GM18861 (cell line): ENCODE measurements at regions not wholly inside any gene's neighbourhood (a gene's known extent, or its start where the extent isn't known, plus 50 kb on each side); places are given as distances from the start of the nearest gene placed in this dataset.

Experiments used
- ATAC-seq: cut with Tn5 transposase; IDR thresholded peaks from one replicate; pipeline ENCODE4 v1.9.1; 2021; ENCODE audit not compliant: unreplicated experiment

DNA sequence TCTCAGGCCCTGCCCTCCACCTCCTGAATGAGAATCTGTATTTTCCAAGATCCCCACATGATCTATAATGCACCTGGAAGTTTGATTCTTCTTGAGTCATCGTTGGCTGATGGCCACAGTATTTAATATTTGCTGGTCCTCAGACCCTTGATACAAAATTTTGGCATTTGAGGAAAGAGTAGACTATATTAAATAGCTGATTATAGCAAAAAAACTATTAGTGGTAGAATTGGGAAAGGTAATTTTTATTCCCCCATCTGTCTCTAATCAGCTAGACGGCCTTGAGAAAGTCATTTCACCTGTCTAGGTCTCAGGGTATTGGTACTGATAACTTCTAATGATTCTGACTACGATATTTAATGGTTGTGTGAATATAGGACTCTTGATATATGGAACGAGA, 176.8 kb downstream of the BMP2 start:
- ATAC-seq = no peak

DNA sequence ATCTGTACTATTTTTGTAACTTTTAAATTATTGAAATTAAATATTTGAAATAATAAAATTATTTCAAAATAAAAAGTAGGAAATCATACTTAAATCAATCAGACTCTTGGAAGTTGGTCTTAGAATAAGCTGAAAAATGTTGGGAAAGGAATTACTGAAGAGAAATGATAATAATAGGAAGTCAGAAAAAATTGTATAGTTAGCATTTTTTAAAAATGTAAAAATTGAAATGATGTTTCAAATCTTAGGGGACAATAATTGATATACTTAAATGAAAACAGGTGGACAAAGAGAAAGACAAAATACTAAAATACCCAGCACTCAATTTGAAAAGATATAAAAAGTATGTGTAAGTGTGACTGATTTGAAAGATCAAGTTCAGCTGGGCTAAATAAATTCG, 186.1 kb downstream of the BMP2 start:
- no peak for ATAC-seq

DNA sequence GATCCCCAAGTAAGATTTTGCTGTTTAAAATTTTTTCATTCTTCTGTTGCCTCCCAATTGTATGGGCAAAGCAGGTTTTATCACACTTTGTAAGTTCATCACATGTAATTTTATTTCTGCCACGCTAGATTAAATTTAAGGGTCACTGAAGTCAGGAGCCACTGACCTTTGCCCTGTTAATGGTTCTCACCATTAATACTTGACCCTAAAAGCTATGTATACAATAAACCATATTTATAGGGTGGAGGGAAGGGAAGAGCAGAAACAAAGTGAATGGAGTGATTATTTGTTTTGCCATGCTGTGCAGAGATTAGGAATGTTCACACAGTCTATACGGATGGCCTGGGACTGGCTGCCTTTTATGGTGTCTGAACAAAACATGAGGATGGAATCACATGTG, 186.7 kb downstream of the BMP2 start:
- ATAC-seq = no peak

DNA sequence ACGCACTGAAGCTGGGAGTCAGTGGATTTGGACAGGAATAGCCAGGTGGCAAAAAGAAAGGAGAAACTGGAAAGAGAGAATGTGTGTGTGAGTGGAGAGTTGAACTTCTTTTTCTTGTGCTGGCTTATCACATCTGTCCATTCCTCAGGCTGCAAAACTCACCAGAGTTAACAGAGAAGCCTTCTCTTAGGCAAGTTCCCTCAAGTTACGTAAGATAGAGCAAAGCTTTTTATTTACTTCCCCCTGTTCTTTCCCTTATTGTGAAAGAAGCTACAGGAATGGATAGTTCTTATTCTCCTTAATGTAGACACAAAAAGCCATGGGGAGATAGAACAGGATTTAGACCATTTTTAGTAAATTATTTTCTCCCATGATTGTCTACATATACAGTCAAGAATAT, 188.6 kb downstream of the BMP2 start:
- ATAC-seq = no peak

DNA sequence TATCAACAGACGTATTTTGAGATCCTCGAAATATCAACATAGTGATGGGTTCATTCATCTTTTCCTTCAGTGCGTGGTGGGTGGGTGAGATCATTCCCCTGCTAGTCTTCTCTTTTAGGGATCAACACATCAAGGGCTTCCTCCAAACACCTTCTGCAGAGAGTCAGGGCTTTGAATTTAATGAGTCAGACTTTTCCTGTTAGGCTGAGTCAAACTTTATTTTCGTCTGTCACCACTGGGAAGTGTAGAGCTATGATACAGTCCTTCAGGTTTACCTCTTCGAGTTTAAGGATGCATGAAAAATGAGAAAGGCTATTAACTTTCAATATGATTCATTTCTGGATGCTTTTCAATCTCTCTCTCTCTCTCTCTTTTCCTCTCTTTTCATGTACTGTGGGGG, 189.1 kb downstream of the BMP2 start:
- no peak for ATAC-seq

DNA sequence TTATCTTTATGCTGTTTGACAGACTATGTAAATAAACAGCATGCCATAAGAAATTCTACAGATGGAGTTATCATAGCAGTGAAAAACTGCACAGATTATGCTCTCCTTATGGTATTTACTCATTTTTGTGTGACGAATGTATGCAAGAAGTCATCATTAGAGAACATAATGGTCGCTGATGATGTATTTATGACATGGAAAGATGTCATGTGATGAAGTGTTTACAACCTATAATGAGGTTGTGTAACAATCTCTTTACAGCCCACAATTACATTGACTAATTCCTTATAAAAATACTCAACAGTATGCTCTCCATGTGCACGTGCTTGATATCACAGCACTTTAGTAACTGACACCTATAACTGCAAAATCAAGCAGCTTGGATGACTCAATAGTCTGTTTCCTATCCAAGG, 192.4 kb downstream of the BMP2 start:
- ATAC-seq = no peak

DNA sequence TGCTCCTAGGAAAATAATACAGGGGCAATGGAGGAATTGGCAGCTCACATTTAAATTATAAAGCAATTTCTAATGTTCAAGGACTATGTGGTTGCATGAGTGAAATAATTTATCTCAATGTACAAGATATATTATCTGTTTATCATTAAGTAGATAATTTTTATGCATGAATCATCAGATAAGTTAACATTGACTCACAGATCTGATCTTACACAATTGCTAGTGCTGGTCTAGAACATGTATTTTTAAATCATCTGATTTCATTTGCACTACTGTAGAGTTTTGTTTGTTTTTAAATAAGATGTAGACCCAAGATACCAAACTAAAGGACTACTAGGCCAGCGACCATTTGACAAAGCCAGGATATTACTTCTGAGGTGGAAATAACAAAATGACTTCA, 199.2 kb downstream of the BMP2 start:
- no peak for ATAC-seq

DNA sequence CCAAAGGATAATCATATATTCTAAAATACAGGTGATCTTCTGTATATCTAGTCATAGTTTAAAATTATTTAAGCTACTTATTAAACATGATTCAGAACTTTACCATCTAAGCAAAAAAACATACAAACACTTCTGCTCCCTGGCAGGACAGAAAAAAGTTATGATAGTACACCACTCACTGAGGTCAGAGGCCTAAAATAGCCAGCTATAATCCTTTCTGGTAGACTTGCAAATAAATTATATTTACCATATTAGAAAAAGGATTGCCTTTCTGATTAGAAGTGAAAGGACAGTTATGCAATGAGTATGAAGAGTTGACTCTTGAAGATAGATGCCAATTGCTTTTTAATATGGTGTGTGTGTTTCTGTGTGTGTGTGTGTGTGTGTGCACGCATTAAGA, 207.4 kb downstream of the BMP2 start:
- no peak for ATAC-seq

DNA sequence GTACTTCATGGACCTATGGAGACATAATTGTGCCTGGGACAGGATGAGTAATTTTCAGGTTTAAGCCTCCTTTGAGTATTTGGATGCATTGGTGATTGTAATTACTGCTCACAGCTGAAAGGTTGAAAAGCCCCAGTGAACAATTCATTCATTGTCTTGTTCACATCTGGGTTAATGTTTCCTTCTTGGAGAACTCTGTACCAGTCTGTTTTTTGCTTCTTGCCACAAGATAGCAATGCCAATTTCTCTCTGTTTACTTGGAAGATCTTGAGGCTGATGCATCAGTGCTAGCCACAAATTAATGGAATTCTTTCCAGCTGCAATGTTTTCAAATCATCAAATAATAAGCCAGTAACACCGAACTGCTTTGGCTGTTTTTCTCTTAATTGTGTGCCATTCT, 207.8 kb downstream of the BMP2 start:
- no peak for ATAC-seq

DNA sequence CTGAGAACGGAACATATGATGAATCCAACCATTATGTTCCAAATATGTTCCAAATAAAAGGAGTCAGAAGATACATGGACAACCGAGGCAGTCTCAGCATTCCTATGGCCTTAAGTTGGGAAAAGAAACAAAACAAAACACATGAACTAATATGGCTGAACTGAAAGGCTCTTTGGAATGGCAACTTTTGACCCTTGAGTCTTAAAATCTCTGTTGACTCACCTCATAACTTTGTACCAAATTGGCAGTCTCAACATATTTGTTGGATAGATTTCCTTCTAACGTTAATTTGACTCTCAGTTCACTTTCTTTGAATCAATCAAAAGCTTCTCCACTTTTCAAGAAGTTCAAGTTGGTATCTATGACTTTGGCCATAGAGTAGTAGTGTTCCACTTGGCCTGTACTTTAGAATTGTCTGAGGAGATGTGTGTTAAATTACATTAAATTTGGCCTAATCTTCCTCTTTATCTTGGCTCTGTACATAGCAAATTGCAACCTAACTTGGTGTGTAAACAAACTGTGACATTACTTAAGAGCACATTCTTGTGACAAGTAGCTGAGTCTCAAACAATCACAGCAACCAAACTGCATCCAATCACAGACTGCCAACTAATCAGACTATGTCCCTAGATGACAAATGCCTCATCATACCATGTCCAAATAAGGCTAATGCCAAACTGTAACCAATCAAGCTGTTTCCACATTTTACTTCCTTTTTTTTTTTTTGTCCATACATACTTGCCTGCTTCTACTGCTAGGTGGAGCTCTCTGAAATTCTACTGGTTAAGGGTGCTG, 208.8 kb downstream of the BMP2 start:
- no peak for ATAC-seq

DNA sequence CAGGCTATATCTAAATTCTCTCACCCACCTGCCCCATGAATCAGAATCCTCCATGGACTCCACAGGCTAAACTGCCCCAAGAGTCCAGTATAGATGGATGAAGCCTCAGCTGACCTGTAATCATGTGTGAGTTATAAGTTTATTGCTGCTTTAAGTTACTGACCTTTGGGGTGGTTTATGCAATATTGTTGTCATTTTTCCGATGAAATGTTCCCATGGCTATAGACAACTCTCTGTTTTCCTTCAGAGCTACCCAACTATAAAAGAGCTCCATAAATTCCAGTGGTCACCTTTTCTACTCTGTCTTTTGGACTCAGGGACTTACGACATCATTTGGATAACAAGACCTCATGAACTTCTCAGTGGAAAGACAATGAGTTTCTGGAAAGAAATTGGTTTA, 212.1 kb downstream of the BMP2 start:
- ATAC-seq = no peak

DNA sequence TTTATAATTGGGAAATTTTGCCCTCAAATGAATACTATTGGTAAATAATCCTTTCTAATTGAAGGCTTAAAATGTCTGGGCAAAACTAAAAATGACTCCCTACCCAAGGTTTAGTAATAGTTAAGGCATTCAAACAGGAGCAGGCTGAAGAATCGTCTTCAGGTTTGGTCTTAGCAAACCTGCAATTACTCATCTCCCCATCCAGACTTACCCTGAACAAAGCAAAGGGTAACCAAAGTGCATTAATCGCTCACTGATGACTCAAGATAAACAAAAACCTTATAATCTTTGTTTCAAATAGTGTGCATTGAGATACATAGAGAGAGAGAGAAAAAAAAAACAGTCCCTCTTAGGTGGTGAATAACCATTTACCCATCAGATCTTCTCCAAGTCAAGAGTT, 225.5 kb downstream of the BMP2 start:
- ATAC-seq = no peak

DNA sequence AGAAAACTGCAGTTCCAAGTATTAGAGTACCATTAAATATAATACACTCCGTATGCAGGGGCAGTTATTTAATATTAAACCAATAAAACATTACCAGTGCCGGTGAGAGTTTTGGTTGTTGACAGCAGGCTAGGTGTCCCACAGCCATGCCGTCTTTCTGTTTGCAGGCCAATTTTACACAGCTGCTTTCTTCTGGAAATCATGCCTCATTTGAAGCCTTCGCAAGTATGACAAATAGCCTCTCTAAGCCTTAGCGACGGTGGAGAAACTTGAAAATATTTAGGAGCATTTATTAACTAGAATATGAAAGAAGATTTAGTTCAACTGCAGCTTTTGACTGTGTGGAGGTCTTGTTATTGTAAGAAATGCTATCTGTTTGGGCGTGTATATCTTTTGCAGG, 226.0 kb downstream of the BMP2 start:
- ATAC-seq = no peak

DNA sequence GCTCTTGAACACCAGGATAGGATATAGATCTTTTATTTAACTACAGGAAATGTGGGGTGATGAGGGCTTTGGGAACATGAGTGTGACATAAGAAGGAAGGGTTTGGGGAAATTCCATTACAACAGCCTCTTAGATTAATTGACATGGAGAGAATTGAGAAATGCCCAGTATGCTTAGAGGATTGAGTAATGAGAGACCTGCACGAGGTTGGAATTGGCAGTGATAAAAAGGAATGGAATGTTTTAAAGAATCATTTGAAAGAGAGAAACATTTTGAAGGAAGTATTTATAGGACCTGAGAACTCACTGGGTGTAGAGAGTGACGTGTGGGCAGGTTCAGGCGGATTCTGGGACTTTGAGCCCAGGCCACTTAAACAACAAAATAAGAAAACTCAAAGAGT, 227.0 kb downstream of the BMP2 start:
- no peak for ATAC-seq

DNA sequence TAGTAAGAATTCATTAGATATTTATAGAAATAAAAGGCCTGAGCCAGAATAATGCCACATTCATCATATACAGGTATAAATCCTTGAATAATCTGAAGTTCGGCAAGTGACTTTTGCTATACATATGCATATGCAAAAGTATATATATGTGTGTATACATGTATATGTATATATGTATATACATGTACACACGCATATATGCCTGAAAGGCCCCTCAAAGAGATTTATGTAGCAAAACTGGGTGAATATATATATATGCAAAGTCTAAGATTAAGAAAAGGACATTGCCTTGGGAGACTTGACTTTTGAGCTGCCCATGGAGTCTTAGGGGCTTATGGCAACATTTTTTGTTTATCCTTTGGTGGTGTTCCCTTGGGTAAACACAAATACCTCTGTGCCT, 231.4 kb downstream of the BMP2 start:
- no peak for ATAC-seq

DNA sequence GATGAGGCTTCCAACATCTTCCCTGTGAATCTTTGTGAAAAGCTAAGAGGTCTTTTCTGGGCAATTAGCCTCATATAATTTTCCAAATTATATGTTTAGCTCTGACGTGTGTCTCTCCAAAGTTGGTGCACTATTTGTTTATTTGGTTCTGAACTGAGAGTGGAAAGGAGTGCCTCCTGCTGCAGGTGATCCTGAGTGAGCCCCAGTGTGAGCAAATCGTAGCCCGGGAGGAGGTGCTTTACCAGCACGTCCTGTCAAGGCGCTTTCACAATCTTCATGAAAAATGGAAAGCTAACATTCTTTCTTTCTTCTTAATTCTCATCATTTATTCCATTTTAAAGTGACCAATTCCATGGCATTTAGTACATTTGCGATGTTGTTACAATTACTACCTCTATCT, 231.9 kb downstream of the BMP2 start:
- no peak for ATAC-seq

DNA sequence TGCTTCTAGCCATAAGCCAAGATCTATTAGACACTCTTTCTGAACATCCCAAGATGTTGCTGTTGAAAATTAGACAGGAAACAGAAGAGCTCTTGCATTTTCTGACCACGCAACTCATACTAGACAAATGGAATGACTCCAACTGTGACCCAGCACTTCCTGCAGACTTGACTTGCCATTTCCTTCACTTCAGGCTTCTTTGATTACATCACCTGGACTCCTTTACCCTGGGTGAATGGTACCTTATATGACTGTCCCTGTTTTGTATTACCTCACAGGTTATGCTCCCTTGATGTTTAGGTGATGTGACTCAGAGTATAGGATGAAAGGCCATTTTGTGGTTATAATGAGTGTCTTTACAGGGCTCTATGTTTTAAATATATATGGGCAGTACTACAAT, 236.1 kb downstream of the BMP2 start:
- ATAC-seq = no peak

DNA sequence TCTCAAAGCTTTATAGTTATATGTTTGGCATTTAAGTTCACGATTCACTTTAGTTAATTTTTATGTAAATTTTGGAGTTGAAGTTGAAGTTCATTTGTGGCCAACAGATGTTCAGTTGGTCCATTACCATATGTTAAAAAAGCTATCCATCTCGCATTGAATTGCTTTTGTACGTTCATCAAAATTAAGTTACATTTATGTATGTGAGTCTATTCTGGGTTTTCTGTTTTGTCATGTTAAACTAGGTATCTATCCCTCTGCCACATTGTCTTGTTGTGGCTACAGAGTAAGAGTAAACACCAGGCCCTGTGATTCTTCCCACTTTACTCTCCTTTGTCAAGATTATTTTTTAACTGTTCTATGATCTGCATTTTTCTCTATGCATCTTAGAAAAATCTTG, 237.3 kb downstream of the BMP2 start:
- no peak for ATAC-seq

DNA sequence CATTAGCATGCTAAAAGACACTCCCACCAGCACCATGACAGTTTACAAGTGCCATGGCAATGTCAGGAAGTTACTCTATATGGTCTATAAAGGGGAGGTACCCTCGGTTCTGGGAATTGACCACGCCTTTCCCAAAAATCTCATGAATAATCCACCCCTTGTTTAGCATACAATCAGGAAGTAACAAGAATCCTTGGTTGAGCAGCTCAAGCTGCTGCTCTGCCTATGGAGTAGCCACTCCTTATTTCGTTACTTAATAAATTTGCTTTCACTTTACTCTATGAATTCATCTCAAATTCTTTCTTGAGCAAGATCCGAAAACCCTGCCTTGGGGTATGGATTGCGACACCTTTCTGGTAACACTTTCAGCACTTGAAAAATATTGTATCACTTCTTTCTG, 243.0 kb downstream of the BMP2 start:
- ATAC-seq = no peak

DNA sequence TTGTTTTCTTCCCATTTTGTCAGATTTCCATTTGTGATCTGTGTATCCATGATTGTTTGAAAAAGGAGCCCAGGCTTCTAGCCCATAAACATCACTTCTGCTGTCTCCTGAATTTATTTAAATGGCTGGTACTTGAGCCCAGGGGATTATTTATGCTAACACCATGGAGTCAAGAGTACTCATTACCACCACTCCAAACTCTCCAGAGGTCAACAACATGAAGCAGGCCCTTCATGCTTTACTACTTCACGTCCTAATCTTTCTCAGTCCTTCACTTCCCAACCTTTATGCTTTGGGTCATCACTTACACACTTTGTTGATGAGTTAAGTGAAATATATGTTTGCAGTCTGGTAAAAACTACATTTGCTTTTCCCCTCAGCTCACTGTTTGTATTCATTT, 247.8 kb downstream of the BMP2 start:
- no peak for ATAC-seq

DNA sequence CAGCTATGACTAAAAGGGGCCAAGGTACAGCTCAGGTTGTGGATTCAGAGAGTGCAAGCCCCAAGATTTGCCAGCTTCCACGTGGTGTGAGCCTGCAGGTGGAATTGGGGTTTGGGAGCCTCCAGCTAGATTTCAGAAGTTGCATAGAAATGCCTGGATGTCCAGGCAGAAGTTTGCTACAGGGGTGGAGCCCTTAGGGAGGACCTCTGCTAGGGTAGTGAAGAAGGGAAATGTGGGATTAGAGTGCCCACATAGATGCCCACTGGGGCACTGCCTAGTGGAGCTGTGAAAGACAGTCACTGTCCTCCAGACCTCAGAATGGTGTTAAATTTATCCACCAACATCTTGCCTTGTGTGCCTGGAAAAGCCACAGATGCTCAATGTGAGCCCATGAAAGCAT, 255.1 kb downstream of the BMP2 start:
- ATAC-seq = no peak

DNA sequence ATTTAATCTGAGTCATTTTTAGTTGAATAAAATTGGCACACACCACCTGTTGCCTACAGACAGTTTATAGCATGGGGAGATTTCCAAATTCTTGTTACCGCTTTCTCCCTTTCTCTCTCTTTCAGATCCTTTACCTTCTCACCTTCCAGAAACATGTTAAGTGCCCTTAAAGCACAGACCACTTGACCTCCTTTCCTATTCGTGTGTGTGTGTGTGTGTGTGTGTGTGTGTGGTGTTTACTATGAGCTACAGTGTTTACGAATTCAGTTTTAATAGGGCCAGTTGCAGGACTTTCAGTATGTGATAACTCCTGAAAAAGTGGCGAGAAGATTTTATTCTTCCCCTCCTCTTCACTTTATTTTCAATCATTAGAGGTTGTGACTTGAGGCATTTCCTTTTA, 258.1 kb downstream of the BMP2 start:
- no peak for ATAC-seq

DNA sequence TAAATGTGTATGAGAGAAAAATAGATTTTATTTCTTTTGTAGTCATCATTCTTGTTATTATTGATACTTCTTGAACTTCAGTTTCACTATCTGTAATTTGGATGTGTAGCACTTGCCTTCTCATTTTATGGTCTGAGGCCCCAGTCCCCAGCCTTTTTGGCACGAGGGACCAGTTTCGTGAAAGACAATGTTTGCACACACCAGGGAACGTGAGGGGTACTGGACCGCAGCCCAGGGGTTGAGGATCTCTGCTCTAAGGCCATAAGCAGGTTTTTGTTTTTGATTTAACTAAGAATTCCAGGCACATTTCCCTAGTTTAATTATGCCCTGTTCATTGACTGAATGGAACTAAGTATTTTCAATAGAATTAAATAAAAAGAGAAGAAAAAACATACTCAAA, 261.5 kb downstream of the BMP2 start:
- ATAC-seq = no peak
